ENCODE measurements at regions not wholly inside any gene's neighbourhood (a gene's known extent, or its start where the extent isn't known, plus 50 kb on each side); places are given as distances from the start of the nearest gene placed in this dataset.

GRCh38 chr1:22218618-22219250 lies 75.8 kb upstream of the WNT4 start:
- Mint-ChIP-seq H3K9me3 (peaks cover 28% of the 10 kb centered on the region), H3K4me3 (no peak overlapping the region), H3K27ac (peak overlapping the region; percentile 66), H3K27me3 (ENCODE audit: insufficient read depth, low read depth) (peaks cover 55% of the 10 kb centered on the region), H3K36me3 (peaks cover 9% of the 10 kb centered on the region), H3K4me1 (peaks cover 27% of the 10 kb centered on the region)
- Histone ChIP-seq H4K20me1 (ENCODE audit: low read depth) (peaks cover 68% of the 10 kb centered on the region), H3K4me1 (no peaks in the 10 kb centered on the region), H3K9ac (no peak overlapping the region), H3K27me3 (peaks cover 100% of the 10 kb centered on the region), H3K4me2 (no peak overlapping the region), H3K79me2 (ENCODE audit: low read depth) (no peaks in the 10 kb centered on the region), H2AFZ (replicated peaks) (no peak overlapping the region), H3K4me3 (no peak overlapping the region), H3K27ac (no peak overlapping the region), H3F3A (ENCODE audit: low read depth) (no peaks in the 10 kb centered on the region), H3K9me3 (ENCODE audit: low read depth) (no peaks in the 10 kb centered on the region), H3K36me3 (no peaks in the 10 kb centered on the region)
- DNase-seq (ENCODE audit: low spot score), result no peak
- TF ChIP-seq EZH2phosphoT487 (IDR thresholded peaks at IDR 0.05) (no peak), EZH2 (IDR thresholded peaks at IDR 0.05) (no peak), CTCF (IDR thresholded peaks at IDR 0.05) (no peak)

GRCh38 chr1:22221233-22221780 lies 78.4 kb upstream of the WNT4 start:
- DNase-seq (ENCODE audit: low spot score), result no peak
- Mint-ChIP-seq H3K27me3 (ENCODE audit: insufficient read depth, low read depth) (peaks cover 54% of the 10 kb centered on the region), H3K27ac (peak overlapping the region; percentile 93), H3K9me3 (peaks cover 39% of the 10 kb centered on the region), H3K4me1 (peaks cover 49% of the 10 kb centered on the region), H3K4me3 (peak overlapping the region; percentile 21), H3K36me3 (peaks cover 9% of the 10 kb centered on the region)
- no peak overlapping the region for H2AFZ ChIP-seq (replicated peaks)
- no peak overlapping the region for H3K9ac ChIP-seq
- peaks cover 100% of the 10 kb centered on the region for H3K27me3 ChIP-seq
- H3K27ac ChIP-seq, result no peak overlapping the region
- H3K79me2 ChIP-seq (ENCODE audit: low read depth), result no peaks in the 10 kb centered on the region
- no peaks in the 10 kb centered on the region for H3K9me3 ChIP-seq (ENCODE audit: low read depth)
- H3K4me2 ChIP-seq, result no peak overlapping the region
- no peak overlapping the region for H3K4me3 ChIP-seq
- H3K4me1 ChIP-seq, result peaks cover 7% of the 10 kb centered on the region
- H3K36me3 ChIP-seq, result no peaks in the 10 kb centered on the region
- peaks cover 72% of the 10 kb centered on the region for H4K20me1 ChIP-seq (ENCODE audit: low read depth)
- no peak for TF ChIP-seq CTCF (IDR thresholded peaks at IDR 0.05)
- TF ChIP-seq EZH2phosphoT487 (IDR thresholded peaks at IDR 0.05), result no peak
- no peak for TF ChIP-seq EZH2 (IDR thresholded peaks at IDR 0.05)
- peaks cover 16% of the 10 kb centered on the region for H3F3A ChIP-seq (ENCODE audit: low read depth)

- Histone ChIP-seq H3K9ac (no peak overlapping the region), H3K36me3 (no peaks in the 10 kb centered on the region), H3K79me2 (ENCODE audit: low read depth) (no peaks in the 10 kb centered on the region), H3K4me2 (no peak overlapping the region), H3K27ac (no peak overlapping the region), H4K20me1 (ENCODE audit: low read depth) (peaks cover 68% of the 10 kb centered on the region), H3K4me3 (no peak overlapping the region), H3K4me1 (peaks cover 7% of the 10 kb centered on the region), H3K9me3 (ENCODE audit: low read depth) (no peaks in the 10 kb centered on the region), H3K27me3 (peaks cover 100% of the 10 kb centered on the region), H3F3A (ENCODE audit: low read depth) (peaks cover 25% of the 10 kb centered on the region), H2AFZ (replicated peaks) (no peak overlapping the region)
- Mint-ChIP-seq H3K4me3 (no peak overlapping the region), H3K9me3 (peaks cover 39% of the 10 kb centered on the region), H3K4me1 (peaks cover 63% of the 10 kb centered on the region), H3K27me3 (ENCODE audit: insufficient read depth, low read depth) (peaks cover 56% of the 10 kb centered on the region), H3K36me3 (peaks cover 9% of the 10 kb centered on the region), H3K27ac (peak overlapping the region; percentile 64)
- no peak for TF ChIP-seq EZH2phosphoT487 (IDR thresholded peaks at IDR 0.05)
- no peak for TF ChIP-seq EZH2 (IDR thresholded peaks at IDR 0.05)
- TF ChIP-seq CTCF (IDR thresholded peaks at IDR 0.05), result no peak
- no peak for DNase-seq (ENCODE audit: low spot score)
Measured at GRCh38 chr1:22222723-22223122, 79.8 kb upstream of the WNT4 start.

Measured in neural progenitor cell (in vitro differentiated cells).